Heart left ventricle (tissue), 16 donors: ENCODE measurements at regions not wholly inside any gene's neighbourhood (a gene's known extent, or its start where the extent isn't known, plus 50 kb on each side); places are given as distances from the start of the nearest gene placed in this dataset.

ENCODE experiments used
- ATAC-seq, 4 donors: fragments of 200-7000 bp; cut with Tn5 transposase; one replicate each; pipeline ENCODE4 v1.9.1; 2020 to 2022; ENCODE audit warnings: moderate library complexity in 4 of 4, mild to moderate bottlenecking in 3 of 4, moderate number of reproducible peaks in 1 of 4
- DNase-seq, 5 donors: peaks; one replicate each; pipeline ENCODE4 v3.0.0-alpha.2; 2020
- H3K27ac ChIP-seq, 12 donors: fragments of 200-600 bp; sonication (generic) in 4 of 12; one replicate each; pipeline versions ENCODE4 v1.5.0 to v1.8.0; 2016 to 2022; ENCODE audit warnings: mild to moderate bottlenecking in 2 of 12
- H3K27me3 ChIP-seq, 9 donors: fragments of 200-600 bp; sonication (generic) in 2 of 9; one replicate each; pipeline versions ENCODE4 v1.5.1 to v1.8.0; 2016 to 2022; ENCODE audit warnings: mild to moderate bottlenecking in 3 of 9
- H3K36me3 ChIP-seq, 9 donors: fragments of 200-600 bp; sonication (generic) in 2 of 9; one replicate each; pipeline versions ENCODE4 v1.5.0 to v1.8.0; 2018 to 2022; ENCODE audit warnings: mild to moderate bottlenecking in 2 of 9
- H3K4me1 ChIP-seq, 12 donors: fragments of 200-600 bp; sonication (generic) in 4 of 12; one replicate each; pipeline versions ENCODE4 v1.5.0 to v1.8.0; 2016 to 2022; ENCODE audit warnings: mild to moderate bottlenecking in 3 of 12
- H3K4me3 ChIP-seq, 12 donors: fragments of 200-600 bp; sonication (generic) in 4 of 12; one replicate each; pipeline versions ENCODE4 v1.5.0 to v1.8.0; 2017 to 2022; ENCODE audit warnings: mild to moderate bottlenecking in 9 of 12, moderate library complexity in 4 of 12
- H3K9me3 ChIP-seq, 12 donors: fragments of 200-600 bp; sonication (generic) in 4 of 12; one replicate each; pipeline versions ENCODE4 v1.5.0 to v1.8.0; 2016 to 2022; ENCODE audit warnings: mild to moderate bottlenecking in 1 of 12
- POLR2A ChIP-seq, 2 donors: fragments of 450-650 bp; IDR thresholded peaks; one replicate each; pipeline ENCODE4 v1.6.1; 2017; ENCODE audit warnings: antibody characterized with exemption in 2 of 2, mild to moderate bottlenecking in 2 of 2, moderate library complexity in 2 of 2
- WGBS, 4 donors: extraction: QIAGEN DNeasy Blood & Tissue Kit in 2 of 4; methylation state at CpG; one replicate each; pipeline versions ENCODE4 v1.1.5 to v1.1.7; 2013 to 2018; 5-methylcytosine and 5-hydroxymethylcytosine counted together
- intact Hi-C, 10 donors: fragments of 100-400 bp; cut with DNase I; formaldehyde crosslinking; loops; one replicate each; pipeline versions ENCODE4 v1.11.1 to v1.14.2; 2022
- TF ChIP-seq, protein P1 (sequence below), 12 donors: fragments of 200-600 bp; sonication (generic) in 4 of 12; IDR thresholded peaks; one replicate each; pipeline versions ENCODE4 v1.5.0 to v1.8.0; 2018 to 2022; ENCODE audit warnings: antibody characterized with exemption in 12 of 12, mild to moderate bottlenecking in 5 of 12
- donor health status: ischemic (EF 13 %, LVEDD 7.1; RV severe dilation, severe dysfunction).
- donor health status: healthy with polysubstance abuse.
- donor health status: DM: no; HTN: yes; CAD: no.
- donor health status: DM: no; HTN: no; CAD: no.
- donor health status: ischemic (EF 25% LVEDD 6.9; RV normal size, moderate dysfunction).
- donor health status: ischemic (EF 25% LVEDD 5.7; RV mildly dilated, moderate dysfunction).
- donor health status: healthy.
- donor health status: DM: yes; HTN: yes; CAD: no.
- donor health status: ischemic (EF 35%, LVEDD 5.7; RV mildly dilated, moderate dysfunction).
- donor health status: nonischemic (EF 11% LVEDD 7.7; RV severe dilation, severe dysfunction).
- donor health status: DM: yes; HTN: yes; CAD: no.
- donor health status: PGD.
- donor health status: ischemic (EF 29% LVEDD 5.4; RV normal size, mild dysfunction).
- donor health status: nonischemic (EF 23%, LVEDD 6.1; RV moderate dilation, normal function).

DNA sequence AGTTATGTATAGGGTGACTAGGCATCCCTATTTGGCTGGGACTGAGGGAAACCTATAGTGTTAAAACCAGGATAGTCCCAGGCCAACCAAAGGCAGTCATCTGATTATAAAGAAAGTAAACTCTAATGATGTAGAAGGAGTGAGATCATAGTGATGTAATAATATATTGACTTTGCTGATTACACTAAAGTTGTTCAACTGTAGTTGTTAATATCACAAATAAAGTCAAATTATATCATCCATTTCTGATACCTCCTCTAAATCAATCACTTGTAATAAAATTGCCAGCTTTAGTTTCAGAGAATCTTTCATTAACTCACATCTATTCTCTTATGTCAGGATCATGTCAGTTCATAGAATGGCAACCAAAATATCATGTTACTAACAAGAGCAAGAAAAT is 98.6 kb downstream of the FOXB1 start:
- peaks cover 0 to 49% (median 3%) of the 10 kb centered on the region in 9 donors for H3K27me3 ChIP-seq
- H3K4me1 ChIP-seq: no peaks in the 10 kb centered on the region
- no peak overlapping the region for H3K4me3 ChIP-seq
- H3K9me3 ChIP-seq: peaks cover 0 to 2% (median 0%) of the 10 kb centered on the region in 12 donors
- no peaks in the 10 kb centered on the region for H3K36me3 ChIP-seq
- no peak for ATAC-seq
- no peak overlapping the region for H3K27ac ChIP-seq
- TF ChIP-seq, protein P1, sequence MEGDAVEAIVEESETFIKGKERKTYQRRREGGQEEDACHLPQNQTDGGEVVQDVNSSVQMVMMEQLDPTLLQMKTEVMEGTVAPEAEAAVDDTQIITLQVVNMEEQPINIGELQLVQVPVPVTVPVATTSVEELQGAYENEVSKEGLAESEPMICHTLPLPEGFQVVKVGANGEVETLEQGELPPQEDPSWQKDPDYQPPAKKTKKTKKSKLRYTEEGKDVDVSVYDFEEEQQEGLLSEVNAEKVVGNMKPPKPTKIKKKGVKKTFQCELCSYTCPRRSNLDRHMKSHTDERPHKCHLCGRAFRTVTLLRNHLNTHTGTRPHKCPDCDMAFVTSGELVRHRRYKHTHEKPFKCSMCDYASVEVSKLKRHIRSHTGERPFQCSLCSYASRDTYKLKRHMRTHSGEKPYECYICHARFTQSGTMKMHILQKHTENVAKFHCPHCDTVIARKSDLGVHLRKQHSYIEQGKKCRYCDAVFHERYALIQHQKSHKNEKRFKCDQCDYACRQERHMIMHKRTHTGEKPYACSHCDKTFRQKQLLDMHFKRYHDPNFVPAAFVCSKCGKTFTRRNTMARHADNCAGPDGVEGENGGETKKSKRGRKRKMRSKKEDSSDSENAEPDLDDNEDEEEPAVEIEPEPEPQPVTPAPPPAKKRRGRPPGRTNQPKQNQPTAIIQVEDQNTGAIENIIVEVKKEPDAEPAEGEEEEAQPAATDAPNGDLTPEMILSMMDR (IDR thresholded peaks at IDR 0.05): no peak
- no peak for TF ChIP-seq POLR2A (IDR thresholded peaks at IDR 0.05)
- intact Hi-C loops: no loop called here
- DNase-seq: no peak

DNA sequence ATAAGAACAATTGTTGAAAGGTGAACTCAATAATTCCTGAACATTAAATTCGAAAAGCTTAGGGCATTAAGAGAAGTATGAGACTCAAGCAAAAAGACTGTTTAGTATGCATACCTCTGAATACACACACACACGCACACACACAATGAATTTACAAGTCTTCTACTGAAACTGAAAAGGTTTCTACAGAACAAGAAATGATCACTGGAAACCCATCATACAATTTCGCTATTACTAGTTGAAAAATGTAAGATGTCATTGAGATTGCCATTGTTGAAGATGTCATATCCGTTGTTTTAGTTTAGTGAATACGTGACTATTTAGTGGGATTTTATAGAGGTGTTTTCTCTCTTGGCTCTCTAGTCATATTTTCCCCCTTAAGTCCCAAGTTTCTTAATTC is 106.8 kb downstream of the FOXB1 start:
- H3K4me3 ChIP-seq: no peak overlapping the region
- WGBS, 4 donors: 89 to 92% (median 90%) methylated on average over 5 of the region's 5 CpGs
- no peak for ATAC-seq
- H3K36me3 ChIP-seq: no peaks in the 10 kb centered on the region
- no peak overlapping the region for H3K27ac ChIP-seq
- peaks cover 0 to 41% (median 5%) of the 10 kb centered on the region in 9 donors for H3K27me3 ChIP-seq
- intact Hi-C loops: no loop called here
- no peak for DNase-seq
- H3K9me3 ChIP-seq: no peaks in the 10 kb centered on the region
- H3K4me1 ChIP-seq: no peaks in the 10 kb centered on the region
- TF ChIP-seq POLR2A (IDR thresholded peaks at IDR 0.05): no peak
- TF ChIP-seq, protein P1 (IDR thresholded peaks at IDR 0.05): no peak

DNA sequence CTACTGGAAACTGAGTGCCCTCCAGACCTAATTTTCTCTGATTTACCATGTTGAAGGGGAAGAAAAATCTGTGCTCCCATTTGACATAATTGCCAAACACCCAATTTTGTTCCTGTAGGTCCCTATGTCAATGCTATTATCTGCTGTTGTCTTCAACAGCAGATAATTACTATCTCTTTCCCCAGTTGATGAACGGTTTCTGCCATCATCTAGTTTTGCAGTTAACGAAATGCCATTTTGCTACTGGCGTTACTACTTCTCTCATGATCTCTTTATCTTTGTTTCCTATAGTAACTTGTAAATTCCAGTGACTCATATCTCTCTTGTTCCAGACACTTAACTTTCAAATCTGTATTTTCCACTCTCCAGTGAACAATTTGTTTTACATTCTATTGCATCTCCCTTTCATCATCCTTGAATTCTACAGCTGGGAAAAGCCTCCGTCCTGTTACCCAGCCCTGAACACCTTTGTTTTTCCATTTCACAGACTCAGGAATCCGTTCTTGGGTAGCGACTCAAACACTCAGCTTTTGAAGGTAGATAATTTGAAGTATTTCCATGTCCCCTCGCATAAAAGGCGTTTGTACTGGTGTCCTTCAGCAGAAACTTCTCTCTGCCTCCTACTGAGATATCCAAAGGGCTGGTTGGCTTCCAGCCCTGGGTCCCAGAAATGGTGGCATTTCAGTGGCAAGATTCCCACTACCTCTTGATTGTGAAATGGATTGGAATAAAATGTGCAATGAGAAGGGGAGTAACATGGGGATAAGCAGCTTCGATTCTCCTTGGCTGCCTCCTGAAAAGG is 111.7 kb downstream of the FOXB1 start:
- Histone ChIP-seq H3K27me3 (peaks cover 0 to 49% (median 16%) of the 10 kb centered on the region in 9 donors), H3K4me1 (no peaks in the 10 kb centered on the region), H3K9me3 (no peaks in the 10 kb centered on the region), H3K36me3 (no peaks in the 10 kb centered on the region), H3K27ac (no peak overlapping the region), H3K4me3 (no peak overlapping the region)
- TF ChIP-seq, protein P1 (IDR thresholded peaks at IDR 0.05): no peak
- 41 to 47% (median 42%) methylated on average over 9 of the region's 9 CpGs for WGBS, 4 donors
- intact Hi-C loops: no loop called here
- DNase-seq (no peak), ATAC-seq (no peak)

DNA sequence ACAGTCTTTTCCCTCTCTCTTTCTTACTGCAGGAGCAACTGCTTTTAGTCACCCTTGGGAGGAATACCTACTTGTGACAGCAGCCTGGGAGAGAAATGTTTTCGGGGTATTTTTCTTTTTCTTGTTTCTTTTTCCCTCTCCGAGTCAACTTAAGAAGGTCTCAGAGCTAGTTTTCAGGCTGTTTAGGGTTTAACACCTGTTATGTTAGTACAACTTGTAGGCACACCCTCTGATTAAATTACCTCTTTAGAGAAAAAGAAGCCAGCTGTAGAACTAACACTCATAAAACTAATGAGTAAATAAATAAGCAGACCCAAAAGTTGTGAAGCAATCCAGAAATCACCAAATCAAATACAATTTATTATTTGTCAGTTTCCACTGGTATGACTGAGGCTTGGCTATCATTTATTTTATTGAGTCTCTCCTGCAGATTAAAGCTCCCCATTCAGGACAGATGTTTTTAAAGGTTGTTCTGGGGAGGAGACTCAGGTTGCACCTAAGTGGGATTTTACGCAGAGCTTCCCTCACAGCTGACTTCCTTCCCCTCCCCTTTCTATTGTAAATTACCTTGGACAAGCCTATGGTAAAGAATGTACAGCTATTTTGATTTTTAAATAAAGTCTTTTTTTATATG is 112.5 kb downstream of the FOXB1 start:
- peaks cover 0 to 49% (median 16%) of the 10 kb centered on the region in 9 donors for H3K27me3 ChIP-seq
- intact Hi-C loops: no loop called here
- WGBS, 4 donors: 68 to 72% (median 71%) methylated on average over 3 of the region's 3 CpGs

More for the DNA sequence above, 112.5 kb downstream of the FOXB1 start:
- no peak overlapping the region for H3K4me3 ChIP-seq
- no peaks in the 10 kb centered on the region for H3K4me1 ChIP-seq
- DNase-seq (no peak), ATAC-seq (no peak)
- H3K9me3 ChIP-seq: no peaks in the 10 kb centered on the region
- TF ChIP-seq, protein P1 (IDR thresholded peaks at IDR 0.05): no peak
- no peak for TF ChIP-seq POLR2A (IDR thresholded peaks at IDR 0.05)
- no peaks in the 10 kb centered on the region for H3K36me3 ChIP-seq
- H3K27ac ChIP-seq: no peak overlapping the region
